ENCODE measurements at regions not wholly inside any gene's neighbourhood (a gene's known extent, or its start where the extent isn't known, plus 50 kb on each side); places are given as distances from the start of the nearest gene placed in this dataset.

GRCh38 chr4:82045267-82045666 lies 328.5 kb downstream of the HNRNPD start:
- TF ChIP-seq CTCF (IDR thresholded peaks at IDR 0.05) (no peak), EZH2 (IDR thresholded peaks at IDR 0.05; ENCODE audit: borderline replicate concordance, insufficient read depth, low read depth, low read length, poor library complexity, severe bottlenecking) (no peak)
